Neural cell (in vitro differentiated cells): ENCODE measurements at regions not wholly inside any gene's neighbourhood (a gene's known extent, or its start where the extent isn't known, plus 50 kb on each side); places are given as distances from the start of the nearest gene placed in this dataset.

Experiments
- H2AFZ ChIP-seq: fragments of 200-600, 300-800 bp; sonication (generic), shearing (Covaris generic); 2 replicates; pipeline ENCODE4 v1.6.0; 2014; ENCODE audit warnings: low read depth, mild to moderate bottlenecking, antibody characterized with exemption, low read length, moderate library complexity
- H3F3A ChIP-seq: fragments of 200-600 bp; shearing (Covaris generic); 2 replicates; pipeline ENCODE4 v1.6.1; 2016; ENCODE audit warnings: mild to moderate bottlenecking, moderate library complexity, mixed read lengths, antibody characterized with exemption, low read length; ENCODE audit not compliant: insufficient read depth, poor library complexity, severe bottlenecking
- H3K27ac ChIP-seq: fragments of 200-600, 300-800 bp; sonication (generic), shearing (Covaris generic); 2 replicates; pipeline ENCODE4 v1.5.1; 2014; ENCODE audit warnings: mild to moderate bottlenecking, low read length, moderate library complexity
- H3K27me3 ChIP-seq: fragments of 300-800, 200-600 bp; sonication (generic), shearing (Covaris generic); 2 replicates; pipeline ENCODE4 v1.6.0; 2014; ENCODE audit warnings: mild to moderate bottlenecking, low read depth, low read length, moderate library complexity; ENCODE audit not compliant: insufficient read depth
- H3K36me3 ChIP-seq: fragments of 300-800, 200-600 bp; sonication (generic), shearing (Covaris generic); 2 replicates; pipeline ENCODE4 v1.5.1; 2014; ENCODE audit warnings: mild to moderate bottlenecking, antibody characterized with exemption, low read length, moderate library complexity; ENCODE audit not compliant: insufficient read depth
- H3K4me2 ChIP-seq: fragments of 300-800, 200-600 bp; sonication (generic), shearing (Covaris generic); 2 replicates; pipeline ENCODE4 v1.6.0; 2014; ENCODE audit warnings: mild to moderate bottlenecking, low read length
- H3K4me3 ChIP-seq: fragments of 300-800, 200-600 bp; sonication (generic), shearing (Covaris generic); 2 replicates; pipeline ENCODE4 v1.5.1; 2014; ENCODE audit warnings: mild to moderate bottlenecking, low read length, moderate library complexity
- H3K79me2 ChIP-seq: fragments of 200-600 bp; shearing (Covaris generic); replicated peaks from 2 replicates; pipeline ENCODE4 v1.6.0; 2014; ENCODE audit warnings: mild to moderate bottlenecking, low read length, moderate library complexity; ENCODE audit not compliant: insufficient read depth
- H3K9ac ChIP-seq: fragments of 300-800, 200-600 bp; sonication (generic), shearing (Covaris generic); 2 replicates; pipeline ENCODE4 v1.6.1; 2016; ENCODE audit warnings: mild to moderate bottlenecking, low read length, mixed read lengths
- H3K9me2 ChIP-seq: fragments of 200-600 bp; shearing (Covaris generic); 2 replicates; pipeline ENCODE4 v1.6.1; 2016; ENCODE audit warnings: mild to moderate bottlenecking, low read length, mixed read lengths; ENCODE audit not compliant: insufficient read depth
- H3K9me3 ChIP-seq: fragments of 200-600, 300-800 bp; sonication (generic), shearing (Covaris generic); 2 replicates; pipeline ENCODE4 v1.6.1; 2016; ENCODE audit warnings: mild to moderate bottlenecking, mixed run types, low read length, moderate library complexity, mixed read lengths
- H4K20me1 ChIP-seq: fragments of 200-600 bp; shearing (Covaris generic); 2 replicates; pipeline ENCODE4 v1.6.1; 2016; ENCODE audit warnings: mild to moderate bottlenecking, mixed run types; ENCODE audit not compliant: insufficient read depth
- CTCF ChIP-seq: fragments of 450-650 bp; IDR thresholded peaks from 2 replicates; pipeline ENCODE4 v1.5.1; 2014; ENCODE audit warnings: antibody characterized with exemption, mild to moderate bottlenecking, moderate library complexity; ENCODE audit not compliant: poor library complexity, severe bottlenecking
- EP300 ChIP-seq: fragments of 450-650 bp; conservative IDR thresholded peaks from 2 replicates; pipeline ENCODE4 v1.6.1; 2014; ENCODE audit warnings: antibody characterized with exemption, mild to moderate bottlenecking, moderate library complexity; ENCODE audit not compliant: poor library complexity, severe bottlenecking
- EZH2 ChIP-seq: fragments of 200-600, 300-800 bp; shearing (Covaris generic), sonication (generic); IDR thresholded peaks from 2 replicates; pipeline ENCODE4 v1.6.1; 2014; ENCODE audit warnings: antibody characterized with exemption, low read length, borderline replicate concordance, mild to moderate bottlenecking; ENCODE audit not compliant: insufficient read depth, poor library complexity, severe bottlenecking
- MXI1 ChIP-seq: fragments of 450-650 bp; conservative IDR thresholded peaks from 2 replicates; pipeline ENCODE4 v1.6.1; 2014; ENCODE audit warnings: antibody characterized with exemption, mild to moderate bottlenecking; ENCODE audit not compliant: poor library complexity, severe bottlenecking
- POLR2AphosphoS5 ChIP-seq: IDR thresholded peaks from 2 replicates; pipeline ENCODE4 v1.6.1; 2012
- RAD21 ChIP-seq: fragments of 450-650 bp; conservative IDR thresholded peaks from 2 replicates; pipeline ENCODE4 v1.6.1; 2014; ENCODE audit warnings: antibody characterized with exemption, mild to moderate bottlenecking, moderate library complexity
- SMC3 ChIP-seq: fragments of 450-650 bp; conservative IDR thresholded peaks from 2 replicates; pipeline ENCODE4 v1.6.1; 2014; ENCODE audit warnings: antibody characterized with exemption, mild to moderate bottlenecking, moderate library complexity; ENCODE audit not compliant: poor library complexity
- TAF1 ChIP-seq: IDR thresholded peaks from 2 replicates; pipeline ENCODE4 v1.6.1; 2012; ENCODE audit warnings: low read depth
- TF ChIP-seq, protein P1 (sequence below): IDR thresholded peaks from 2 replicates; pipeline ENCODE4 v1.6.1; 2012; ENCODE audit warnings: borderline replicate concordance

GRCh38 chr6:132205946-132206345 is 195.3 kb downstream of the MOXD1 start:
- no peak overlapping the region for H2AFZ ChIP-seq
- H3K9ac ChIP-seq, result no peak overlapping the region
- H3K36me3 ChIP-seq, result no peaks in the 10 kb centered on the region
- no peaks in the 10 kb centered on the region for H3K9me2 ChIP-seq
- no peaks in the 10 kb centered on the region for H3F3A ChIP-seq
- H4K20me1 ChIP-seq, result no peaks in the 10 kb centered on the region
- no peaks in the 10 kb centered on the region for H3K79me2 ChIP-seq
- H3K27me3 ChIP-seq, result no peaks in the 10 kb centered on the region
- TF ChIP-seq CTCF (no peak), TAF1 (no peak), SMC3 (no peak), EP300 (no peak)
- TF ChIP-seq, protein P1, sequence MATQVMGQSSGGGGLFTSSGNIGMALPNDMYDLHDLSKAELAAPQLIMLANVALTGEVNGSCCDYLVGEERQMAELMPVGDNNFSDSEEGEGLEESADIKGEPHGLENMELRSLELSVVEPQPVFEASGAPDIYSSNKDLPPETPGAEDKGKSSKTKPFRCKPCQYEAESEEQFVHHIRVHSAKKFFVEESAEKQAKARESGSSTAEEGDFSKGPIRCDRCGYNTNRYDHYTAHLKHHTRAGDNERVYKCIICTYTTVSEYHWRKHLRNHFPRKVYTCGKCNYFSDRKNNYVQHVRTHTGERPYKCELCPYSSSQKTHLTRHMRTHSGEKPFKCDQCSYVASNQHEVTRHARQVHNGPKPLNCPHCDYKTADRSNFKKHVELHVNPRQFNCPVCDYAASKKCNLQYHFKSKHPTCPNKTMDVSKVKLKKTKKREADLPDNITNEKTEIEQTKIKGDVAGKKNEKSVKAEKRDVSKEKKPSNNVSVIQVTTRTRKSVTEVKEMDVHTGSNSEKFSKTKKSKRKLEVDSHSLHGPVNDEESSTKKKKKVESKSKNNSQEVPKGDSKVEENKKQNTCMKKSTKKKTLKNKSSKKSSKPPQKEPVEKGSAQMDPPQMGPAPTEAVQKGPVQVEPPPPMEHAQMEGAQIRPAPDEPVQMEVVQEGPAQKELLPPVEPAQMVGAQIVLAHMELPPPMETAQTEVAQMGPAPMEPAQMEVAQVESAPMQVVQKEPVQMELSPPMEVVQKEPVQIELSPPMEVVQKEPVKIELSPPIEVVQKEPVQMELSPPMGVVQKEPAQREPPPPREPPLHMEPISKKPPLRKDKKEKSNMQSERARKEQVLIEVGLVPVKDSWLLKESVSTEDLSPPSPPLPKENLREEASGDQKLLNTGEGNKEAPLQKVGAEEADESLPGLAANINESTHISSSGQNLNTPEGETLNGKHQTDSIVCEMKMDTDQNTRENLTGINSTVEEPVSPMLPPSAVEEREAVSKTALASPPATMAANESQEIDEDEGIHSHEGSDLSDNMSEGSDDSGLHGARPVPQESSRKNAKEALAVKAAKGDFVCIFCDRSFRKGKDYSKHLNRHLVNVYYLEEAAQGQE, result no peak
- no peak overlapping the region for H3K27ac ChIP-seq
- no peaks in the 10 kb centered on the region for H3K9me3 ChIP-seq
- H3K4me3 ChIP-seq, result no peak overlapping the region
- no peak overlapping the region for H3K4me2 ChIP-seq

DNA sequence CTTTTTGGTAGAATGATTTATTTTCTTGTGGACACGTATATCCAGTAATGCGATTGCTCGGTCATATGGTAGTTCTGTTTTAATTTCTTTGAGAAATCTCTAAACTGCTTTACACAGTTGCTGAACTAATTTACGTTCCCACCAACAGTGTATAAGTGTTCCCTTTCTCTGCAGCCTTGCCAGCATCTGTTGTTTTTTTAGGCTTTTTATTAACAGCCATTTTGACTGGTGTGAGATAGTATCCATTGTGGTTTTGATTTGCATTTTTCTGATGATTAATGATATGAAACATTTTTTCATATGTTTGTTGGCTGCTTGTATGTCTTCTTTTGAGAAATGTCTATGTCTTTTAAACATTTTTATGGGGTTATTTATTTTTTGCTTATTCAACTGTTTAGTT is 196.7 kb downstream of the MOXD1 start:
- Histone ChIP-seq H3K9me2 (no peaks in the 10 kb centered on the region), H3K9me3 (no peaks in the 10 kb centered on the region), H3K27me3 (no peaks in the 10 kb centered on the region), H3K4me2 (no peak overlapping the region), H3F3A (no peaks in the 10 kb centered on the region), H3K27ac (no peak overlapping the region), H2AFZ (no peak overlapping the region), H3K9ac (no peak overlapping the region), H4K20me1 (no peaks in the 10 kb centered on the region), H3K79me2 (no peaks in the 10 kb centered on the region), H3K36me3 (no peaks in the 10 kb centered on the region), H3K4me3 (no peak overlapping the region)
- no peak for TF ChIP-seq CTCF
- TF ChIP-seq, protein P1, result no peak
- no peak for TF ChIP-seq MXI1
- no peak for TF ChIP-seq EZH2
- no peak for TF ChIP-seq RAD21
- TF ChIP-seq EP300, result no peak
- TF ChIP-seq POLR2AphosphoS5, result no peak
- TF ChIP-seq SMC3, result no peak
- TF ChIP-seq TAF1, result no peak
